NCI-H446 treated with DMSO at 0.1 percent for 48 hours (cell line): ENCODE measurements at regions not wholly inside any gene's neighbourhood (a gene's known extent, or its start where the extent isn't known, plus 50 kb on each side); places are given as distances from the start of the nearest gene placed in this dataset.
A peak's percentile ranks its signal among the peaks of the same experiment; 100 is the strongest.

ENCODE experiments used
- DNase-seq: peaks from one replicate; lab custom pipeline; 2025; lab: John Stamatoyannopoulos, UW

GRCh38 chr4:166274136-166274761, 401.2 kb downstream of the TLL1 start:
- no peak for DNase-seq

- no peak for DNase-seq
Observed at GRCh38 chr4:166274775-166275174, 401.7 kb downstream of the TLL1 start.

DNA sequence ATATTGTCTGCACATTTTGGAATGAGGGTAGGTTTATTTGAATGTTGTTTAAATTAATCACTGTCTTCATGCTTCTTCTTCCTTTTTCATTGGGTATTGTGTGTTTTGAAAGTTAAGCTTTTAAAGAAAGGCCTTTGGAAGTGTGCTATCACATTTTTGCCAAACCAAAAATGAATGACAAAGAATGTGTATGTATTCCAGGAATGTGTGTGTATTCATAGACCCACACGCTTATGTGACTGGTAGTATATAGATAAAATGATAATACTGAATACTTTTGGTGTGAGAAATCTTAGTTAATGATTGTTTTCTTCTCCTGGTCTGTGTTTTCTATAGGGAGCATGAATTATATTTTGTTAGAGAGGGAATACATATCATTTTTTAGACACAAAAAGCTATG, 404.4 kb downstream of the TLL1 start:
- no peak for DNase-seq

- DNase-seq: no peak
Observed at GRCh38 chr4:166277853-166278252, 404.8 kb downstream of the TLL1 start.

- DNase-seq: no peak
Observed at GRCh38 chr4:166279261-166279660, 406.2 kb downstream of the TLL1 start.

- DNase-seq: no peak
Observed at GRCh38 chr4:166280642-166281041, 407.6 kb downstream of the TLL1 start.

DNA sequence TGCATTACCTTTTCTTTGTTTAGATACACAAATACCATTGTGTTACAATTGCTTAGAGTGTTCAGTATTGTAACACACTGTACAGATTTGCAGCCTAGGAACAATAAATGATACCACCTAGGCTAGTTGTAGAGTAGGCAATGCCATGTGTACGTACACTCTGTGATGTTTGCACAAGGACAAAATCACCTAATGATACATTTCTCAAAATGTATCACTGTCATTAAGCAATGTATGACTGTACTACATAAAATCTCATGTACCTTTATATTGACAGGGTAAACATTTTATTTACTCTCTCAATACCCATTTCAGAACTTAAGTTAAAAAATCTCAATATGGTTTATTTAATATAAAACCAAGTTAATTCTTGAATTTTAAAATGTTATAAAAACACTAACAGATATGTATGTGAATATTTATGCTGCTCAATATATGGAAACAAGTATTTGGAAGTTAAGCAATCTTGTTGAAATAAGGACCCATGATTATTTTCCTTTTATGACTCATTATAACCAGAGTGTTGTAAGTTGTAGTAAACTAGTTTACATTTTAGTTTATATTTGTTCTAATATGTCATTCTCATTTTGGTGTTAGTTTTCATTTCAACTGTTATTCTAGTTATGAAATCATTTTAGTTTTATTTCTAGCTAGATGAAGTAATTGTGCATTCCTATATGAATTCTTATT, 409.2 kb downstream of the TLL1 start:
- no peak for DNase-seq

GRCh38 chr4:166284221-166284620, 411.2 kb downstream of the TLL1 start:
- DNase-seq: no peak

GRCh38 chr4:166290426-166290825, 417.4 kb downstream of the TLL1 start:
- no peak for DNase-seq

DNA sequence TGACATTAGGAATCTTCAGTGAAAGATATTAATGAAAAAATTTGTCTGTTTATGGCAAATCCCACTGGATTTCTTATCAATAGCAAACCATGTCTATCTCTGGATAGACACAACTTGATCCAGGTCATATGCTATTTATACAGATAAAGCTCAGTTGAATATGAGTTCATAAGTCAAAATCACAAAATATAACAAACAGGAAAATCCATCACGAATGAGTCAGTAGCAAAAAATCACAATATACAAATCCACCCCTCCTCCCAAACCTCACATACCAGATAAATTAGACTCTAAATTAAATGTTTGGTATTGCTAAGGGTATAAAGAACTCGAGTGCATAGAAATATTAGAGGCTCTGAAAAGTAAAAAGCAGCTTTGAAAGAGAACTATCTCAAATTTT, 420.5 kb downstream of the TLL1 start:
- DNase-seq: no peak

DNA sequence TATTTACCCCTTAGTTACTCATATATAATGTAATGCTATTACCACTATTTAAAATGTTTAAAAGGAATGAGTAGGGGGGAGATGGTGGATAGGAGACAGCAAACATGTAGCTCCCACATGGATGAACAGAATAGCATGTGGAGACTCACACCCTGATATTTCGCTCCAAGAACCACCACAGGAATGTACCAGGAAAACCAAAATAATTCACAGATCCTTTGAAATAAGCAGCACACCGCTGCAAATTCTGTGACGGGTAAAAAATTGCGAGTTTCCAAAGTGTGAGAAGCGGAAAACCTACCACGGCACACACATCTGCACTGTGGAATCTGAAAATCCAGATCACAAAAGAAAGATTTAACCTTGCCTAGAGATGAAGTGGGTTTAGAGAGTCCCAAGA, 428.2 kb downstream of the TLL1 start:
- no peak for DNase-seq

- peak; percentile 90 for DNase-seq
Observed at GRCh38 chr4:166308647-166309046, 435.6 kb downstream of the TLL1 start.

DNA sequence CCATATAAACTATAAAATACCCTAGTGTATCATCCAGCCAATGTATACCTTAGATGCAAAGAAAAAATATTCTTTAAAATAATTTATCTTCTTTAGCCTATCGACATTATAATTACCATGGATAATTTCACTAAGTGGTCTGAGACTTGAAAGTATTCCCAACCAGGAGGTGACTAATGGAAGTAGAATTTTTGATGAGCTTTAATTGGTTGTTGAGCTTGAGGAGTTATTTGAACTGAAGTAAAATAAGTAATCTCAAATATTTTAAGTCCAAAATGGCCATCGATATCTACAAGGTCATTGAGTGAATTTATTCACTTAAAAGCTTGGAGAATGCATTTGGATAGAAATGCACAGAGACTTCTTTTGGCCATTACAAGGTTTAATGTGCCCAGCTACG, 436.2 kb downstream of the TLL1 start:
- peak; percentile 28 for DNase-seq

DNA sequence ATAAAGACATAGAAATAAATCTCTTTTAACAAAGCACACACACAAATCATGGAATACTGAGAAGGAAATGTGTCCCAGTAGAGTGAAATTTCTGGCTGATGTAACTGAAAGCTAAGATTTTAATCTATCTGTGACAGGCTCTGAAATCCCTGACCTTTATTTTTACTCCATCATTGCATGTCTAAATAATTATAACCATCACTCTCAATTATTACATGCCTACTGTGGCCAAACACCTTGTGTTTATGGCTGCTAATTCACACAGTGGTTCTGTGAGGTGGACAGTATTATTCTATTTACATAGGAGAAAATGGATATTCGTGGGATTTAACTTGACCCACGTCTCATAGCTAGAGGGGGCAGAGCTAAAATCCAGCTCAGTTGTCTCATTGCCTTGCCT, 438.1 kb downstream of the TLL1 start:
- no peak for DNase-seq

DNA sequence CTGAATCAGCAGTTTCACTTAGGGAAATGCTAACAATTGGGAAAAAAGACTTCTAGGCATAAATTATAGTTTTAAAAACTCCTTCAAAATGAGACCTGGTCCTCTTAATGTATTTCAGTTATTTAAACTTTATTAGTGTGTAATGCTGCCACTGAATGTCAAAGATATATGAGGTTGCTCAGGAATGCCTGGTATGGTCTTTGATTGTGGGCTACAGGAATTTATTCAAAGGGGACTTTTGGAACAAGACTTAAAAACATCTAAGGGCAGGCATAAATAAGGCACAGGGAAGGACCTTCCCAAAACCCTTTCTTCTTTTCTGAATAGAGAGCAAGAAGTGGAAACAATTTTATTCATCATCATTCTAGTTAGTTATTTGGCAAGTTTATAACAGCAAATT, 439.1 kb downstream of the TLL1 start:
- no peak for DNase-seq

DNA sequence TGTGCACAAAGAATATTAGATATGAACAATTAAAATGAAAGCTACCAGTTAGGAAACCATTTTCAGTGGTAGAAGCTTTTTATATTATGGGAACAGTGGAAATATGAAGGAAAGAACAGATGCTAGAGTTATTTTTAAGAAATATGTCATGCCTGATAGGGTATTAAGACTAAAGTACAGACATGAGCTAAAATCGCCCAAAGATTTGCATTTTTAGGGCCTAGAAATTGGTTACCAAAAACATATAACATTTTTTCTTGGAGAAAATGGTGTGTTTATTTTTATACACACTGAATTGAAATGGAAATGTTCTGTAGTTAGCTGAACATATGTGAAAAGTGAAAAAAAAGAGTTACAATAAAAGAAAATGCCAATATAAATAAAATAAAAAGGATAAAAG, 441.9 kb downstream of the TLL1 start:
- DNase-seq: no peak

- DNase-seq: no peak
Observed at GRCh38 chr4:166315721-166316467, 442.9 kb downstream of the TLL1 start.

- DNase-seq: no peak
Observed at GRCh38 chr4:166318810-166319525, 445.9 kb downstream of the TLL1 start.

DNA sequence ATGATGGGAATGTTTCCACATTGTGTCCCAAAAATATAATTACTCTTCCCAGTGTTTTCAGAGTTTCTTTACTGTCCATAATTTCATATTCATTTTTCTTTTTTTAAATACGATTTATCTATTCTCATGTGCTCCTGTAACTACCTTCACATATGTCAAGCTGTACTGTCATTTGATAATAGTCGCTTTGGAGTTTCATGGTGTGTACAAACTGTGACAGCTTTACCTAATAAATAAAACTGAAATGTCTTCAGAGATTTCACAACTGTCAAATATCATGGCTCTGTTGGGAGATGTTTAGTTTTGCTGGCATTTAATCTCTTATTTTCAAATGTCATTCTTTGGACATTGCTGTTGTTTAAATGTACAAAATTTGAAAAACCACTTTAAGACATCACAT, 450.2 kb downstream of the TLL1 start:
- DNase-seq: no peak

DNA sequence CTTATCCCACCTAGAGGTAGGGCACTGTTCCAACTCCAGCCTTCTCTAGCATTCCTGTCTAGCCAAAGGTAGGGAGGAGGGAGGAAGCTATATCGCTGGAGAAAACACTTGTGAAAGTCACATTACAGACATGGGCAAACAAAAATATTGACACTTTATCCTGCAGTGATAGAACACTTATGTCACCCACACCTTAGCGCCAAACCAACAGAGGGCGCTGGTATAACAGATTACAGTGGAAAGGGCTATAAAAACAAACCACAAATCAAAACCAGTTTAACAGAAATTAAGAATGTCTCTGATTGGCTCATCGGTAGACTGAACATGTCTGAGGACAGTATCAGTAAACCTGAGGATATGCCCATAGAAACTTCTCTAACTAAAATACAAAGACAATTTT, 451.3 kb downstream of the TLL1 start:
- no peak for DNase-seq

GRCh38 chr4:166335256-166335938, 462.4 kb downstream of the TLL1 start:
- DNase-seq: no peak

GRCh38 chr4:166341992-166342391, 469.0 kb downstream of the TLL1 start:
- no peak for DNase-seq
